Endothelial cell of umbilical vein (primary cell): ENCODE measurements at regions not wholly inside any gene's neighbourhood (a gene's known extent, or its start where the extent isn't known, plus 50 kb on each side); places are given as distances from the start of the nearest gene placed in this dataset.

Experiments
- BruUV-seq: library from RNA; stranded (reverse); fragments of 400-500 nt; replicated peaks from 2 replicates; lab custom pipeline; 2021; lab: Mats Ljungman, UMichigan
- CTCF ChIA-PET: fragments of 300-600, 350-600 bp; sonication (Branson Sonifier 250); formaldehyde crosslinking; loops from one replicate; lab custom pipeline; 2021; ENCODE audit warnings: antibody characterized with exemption, inconsistent platforms; lab: Charles Lee
- POLR2A ChIA-PET: fragments of 300-600, 350-600 bp; sonication (Branson Sonifier 250); formaldehyde crosslinking; loops from one replicate; lab custom pipeline; 2021; ENCODE audit warnings: antibody characterized with exemption, inconsistent platforms; lab: Charles Lee
- DNase-seq: peaks from one replicate; pipeline ENCODE4 v3.0.0-alpha.2; 2011; ENCODE audit warnings: low read depth, low spot score
- FAIRE-seq: peaks from 2 replicates; lab custom pipeline; 2011; peaks lifted over from hg19 to GRCh38; lab: Jason Lieb, UNC
- H2AFZ ChIP-seq: 2 replicates; pipeline ENCODE4 v1.6.0; 2012; ENCODE audit warnings: low read depth, low read length, control low read depth, inconsistent platforms
- H3K27ac ChIP-seq: 2 replicates; pipeline ENCODE4 v1.5.1; 2011; ENCODE audit warnings: low read depth, mild to moderate bottlenecking, control low read depth, low read length, moderate library complexity; ENCODE audit not compliant: insufficient read depth
- H3K27me3 ChIP-seq, 2 experiments: 2 replicates each; pipeline versions ENCODE4 v1.6.0 to v1.6.1; 2011; ENCODE audit warnings: low read length in 2 of 2, mixed read lengths in 1 of 2; ENCODE audit not compliant: control insufficient read depth in 2 of 2, insufficient read depth in 2 of 2
- H3K36me3 ChIP-seq, 2 experiments: 2 replicates in 1 of 2; 3 replicates in 1 of 2; pipeline ENCODE4 v1.5.1; 2011; ENCODE audit warnings: low read length in 2 of 2, mild to moderate bottlenecking in 1 of 2, moderate library complexity in 1 of 2; ENCODE audit not compliant: control insufficient read depth in 2 of 2, insufficient read depth in 2 of 2; ENCODE audit errors: extremely low read depth in 1 of 2
- H3K4me1 ChIP-seq: 3 replicates; pipeline ENCODE4 v1.5.1; 2011; ENCODE audit warnings: mild to moderate bottlenecking, low read length; ENCODE audit not compliant: control insufficient read depth, insufficient read depth; ENCODE audit errors: extremely low read depth
- H3K4me2 ChIP-seq: 2 replicates; pipeline ENCODE4 v1.6.1; 2011; ENCODE audit warnings: low read length, control low read depth, mixed read lengths; ENCODE audit not compliant: insufficient read depth
- H3K4me3 ChIP-seq, 3 experiments: fragments of 200-600 bp in 1 of 3; sonication (generic), shearing (Covaris generic) in 1 of 3; replicated peaks in 1 of 3; 2 replicates each; pipeline ENCODE4 v1.5.1; 2011 to 2016; ENCODE audit warnings: control low read depth in 3 of 3, low read length in 3 of 3, mild to moderate bottlenecking in 2 of 3, inconsistent platforms in 1 of 3, low read depth in 1 of 3, moderate library complexity in 1 of 3; ENCODE audit not compliant: insufficient read depth in 1 of 3
- H3K79me2 ChIP-seq: 2 replicates; pipeline ENCODE4 v1.6.0; 2012; ENCODE audit warnings: low read length, inconsistent platforms; ENCODE audit not compliant: control insufficient read depth, insufficient read depth
- H3K9ac ChIP-seq: replicated peaks from 2 replicates; pipeline ENCODE3; 2011; ENCODE audit warnings: low read length, control low read depth; ENCODE audit not compliant: insufficient read depth; ENCODE audit errors: extremely low read depth
- H3K9me1 ChIP-seq: replicated peaks from 3 replicates; pipeline ENCODE4 v1.6.0; 2011; ENCODE audit warnings: mild to moderate bottlenecking, low read length; ENCODE audit not compliant: control insufficient read depth, insufficient read depth; ENCODE audit errors: extremely low read depth
- H3K9me3 ChIP-seq: replicated peaks from 2 replicates; pipeline ENCODE4 v1.5.1; 2012; ENCODE audit warnings: low read length, inconsistent platforms; ENCODE audit not compliant: control insufficient read depth, insufficient read depth
- H4K20me1 ChIP-seq: replicated peaks from 2 replicates; pipeline ENCODE3; 2011; ENCODE audit warnings: mild to moderate bottlenecking, low read length; ENCODE audit not compliant: control insufficient read depth, insufficient read depth; ENCODE audit errors: extremely low read depth
- EZH2 ChIP-seq: IDR thresholded peaks from 2 replicates; pipeline ENCODE4 v1.6.1; 2012; ENCODE audit warnings: borderline replicate concordance, low read depth, mild to moderate bottlenecking, moderate library complexity, low read length, inconsistent platforms; ENCODE audit not compliant: severe bottlenecking
- FOS ChIP-seq: IDR thresholded peaks from 2 replicates; pipeline ENCODE4 v1.6.1; 2011; ENCODE audit warnings: mild to moderate bottlenecking, low read length, moderate library complexity, borderline replicate concordance; ENCODE audit not compliant: insufficient read depth
- GATA2 ChIP-seq: IDR thresholded peaks from 2 replicates; pipeline ENCODE4 v1.7.0; 2011; ENCODE audit warnings: low read depth, mild to moderate bottlenecking, moderate library complexity, mixed read lengths, low read length; ENCODE audit not compliant: insufficient read length, insufficient read depth
- JUN ChIP-seq: IDR thresholded peaks from 2 replicates; pipeline ENCODE4 v1.6.1; 2011; ENCODE audit warnings: borderline replicate concordance, low read depth; ENCODE audit not compliant: insufficient read length, insufficient read depth
- MYC ChIP-seq: IDR thresholded peaks from one replicate; pipeline ENCODE4 v1.6.1; 2011; ENCODE audit warnings: mild to moderate bottlenecking, low read depth, low read length
- POLR2A ChIP-seq: IDR thresholded peaks from 2 replicates; pipeline ENCODE4 v1.6.1; 2012; ENCODE audit warnings: low read depth, mild to moderate bottlenecking, control low read depth, low read length
- POLR2AphosphoS5 ChIP-seq: IDR thresholded peaks from 2 replicates; pipeline ENCODE4 v1.6.1; 2012; ENCODE audit warnings: low read depth, mild to moderate bottlenecking, control low read depth, low read length, moderate library complexity; ENCODE audit not compliant: insufficient read depth
- dilution Hi-C: fragments of 300-500 bp; cut with MboI; formaldehyde crosslinking; loops from one replicate; pipeline ENCODE4 v1.15.0; 2019; ENCODE audit warnings: low sequenced_read_pairs; ENCODE audit not compliant: extremely low pct_ligation_motif_present
- intact Hi-C: fragments of 100-400 bp; cut with micrococcal nuclease; formaldehyde crosslinking; loops from one replicate; pipeline ENCODE4 v1.10.0; 2022
- TF ChIP-seq, protein P1 (sequence below), 2 donors: IDR thresholded peaks; 1 replicate in 1 of 2; 2 replicates in 1 of 2; pipeline ENCODE4 v1.5.1; 2011; ENCODE audit warnings: low read length in 2 of 2, mild to moderate bottlenecking in 2 of 2, moderate library complexity in 2 of 2, control low read depth in 1 of 2, inconsistent platforms in 1 of 2, low read depth in 1 of 2; ENCODE audit not compliant: insufficient read depth in 1 of 2; ENCODE audit errors: extremely low read depth in 1 of 2
- TF ChIP-seq, protein P2 (sequence below): IDR thresholded peaks from 2 replicates; pipeline ENCODE4 v1.6.1; 2011; ENCODE audit not compliant: insufficient read depth, insufficient read length

DNA sequence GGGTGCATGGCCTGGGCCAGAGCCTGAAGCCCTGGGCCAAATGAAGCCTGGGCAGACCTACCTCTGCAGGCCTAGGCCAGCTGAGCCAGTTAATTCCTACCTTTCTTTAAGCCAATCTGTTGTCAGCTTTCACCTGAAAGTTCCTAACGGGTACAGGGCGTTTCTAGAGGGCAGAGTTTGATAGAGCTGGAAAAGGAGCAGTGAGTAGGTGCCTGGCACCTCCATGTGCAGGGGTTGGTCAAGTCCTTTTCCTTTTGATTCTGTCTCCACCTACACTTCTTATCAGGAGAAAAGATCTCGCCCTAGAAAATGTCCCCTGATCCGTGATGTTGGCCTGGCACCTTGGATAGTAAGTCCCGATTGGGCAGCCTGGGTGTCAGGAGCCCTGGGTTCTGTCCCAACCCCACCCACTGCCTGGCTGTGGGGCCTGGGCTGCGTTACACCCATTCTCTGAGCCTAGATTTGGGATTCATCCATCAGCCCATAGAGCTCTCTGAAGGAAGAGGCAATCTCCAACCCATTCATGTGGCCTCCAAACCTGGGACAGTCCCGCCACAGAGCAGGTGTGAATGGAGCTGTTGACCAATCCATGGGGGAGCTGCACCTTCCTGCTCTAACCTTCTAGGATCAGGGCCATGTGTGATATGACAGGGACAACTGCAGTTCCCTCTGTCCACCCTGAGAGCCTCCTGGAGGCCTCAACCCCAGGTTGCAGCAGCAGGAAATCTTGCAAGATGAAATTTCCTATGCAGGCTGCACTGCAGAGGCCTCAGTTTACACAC, 304.3 kb downstream of the MATN1 start:
- Histone ChIP-seq H3K4me1 (no peaks in the 10 kb centered on the region), H3K79me2 (no peaks in the 10 kb centered on the region), H3K27ac (no peak overlapping the region), H3K27me3 (no peaks in the 10 kb centered on the region), H3K36me3 (no peaks in the 10 kb centered on the region), H2AFZ (no peak overlapping the region), H3K4me3 (no peak overlapping the region), H3K9me3 (no peaks in the 10 kb centered on the region), H4K20me1 (no peaks in the 10 kb centered on the region), H3K9ac (no peak overlapping the region), H3K4me2 (no peak overlapping the region), H3K9me1 (no peaks in the 10 kb centered on the region)
- intact Hi-C loops: no loop called here
- dilution Hi-C loops: no loop called here
- no TSS peak for BruUV-seq
- ChIA-PET POLR2A (no interaction called here), CTCF (interaction anchor here (1.3 kb wide), 1 partner anchor 39 kb away, joined by 5 read pairs; no protein-coding TSS in a partner anchor)
- FAIRE-seq (no peak), DNase-seq (no peak)
- TF ChIP-seq, protein P1, sequence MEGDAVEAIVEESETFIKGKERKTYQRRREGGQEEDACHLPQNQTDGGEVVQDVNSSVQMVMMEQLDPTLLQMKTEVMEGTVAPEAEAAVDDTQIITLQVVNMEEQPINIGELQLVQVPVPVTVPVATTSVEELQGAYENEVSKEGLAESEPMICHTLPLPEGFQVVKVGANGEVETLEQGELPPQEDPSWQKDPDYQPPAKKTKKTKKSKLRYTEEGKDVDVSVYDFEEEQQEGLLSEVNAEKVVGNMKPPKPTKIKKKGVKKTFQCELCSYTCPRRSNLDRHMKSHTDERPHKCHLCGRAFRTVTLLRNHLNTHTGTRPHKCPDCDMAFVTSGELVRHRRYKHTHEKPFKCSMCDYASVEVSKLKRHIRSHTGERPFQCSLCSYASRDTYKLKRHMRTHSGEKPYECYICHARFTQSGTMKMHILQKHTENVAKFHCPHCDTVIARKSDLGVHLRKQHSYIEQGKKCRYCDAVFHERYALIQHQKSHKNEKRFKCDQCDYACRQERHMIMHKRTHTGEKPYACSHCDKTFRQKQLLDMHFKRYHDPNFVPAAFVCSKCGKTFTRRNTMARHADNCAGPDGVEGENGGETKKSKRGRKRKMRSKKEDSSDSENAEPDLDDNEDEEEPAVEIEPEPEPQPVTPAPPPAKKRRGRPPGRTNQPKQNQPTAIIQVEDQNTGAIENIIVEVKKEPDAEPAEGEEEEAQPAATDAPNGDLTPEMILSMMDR (IDR thresholded peaks at IDR 0.05; ENCODE audit: extremely low read depth in 1 of 2, insufficient read depth in 1 of 2, low read depth in 1 of 2, low read length in 2 of 2): no peak
- TF ChIP-seq GATA2 (no peak), JUN (no peak), POLR2A (no peak), EZH2 (no peak), MYC (no peak), FOS (no peak), POLR2AphosphoS5 (no peak)
- TF ChIP-seq, protein P2, sequence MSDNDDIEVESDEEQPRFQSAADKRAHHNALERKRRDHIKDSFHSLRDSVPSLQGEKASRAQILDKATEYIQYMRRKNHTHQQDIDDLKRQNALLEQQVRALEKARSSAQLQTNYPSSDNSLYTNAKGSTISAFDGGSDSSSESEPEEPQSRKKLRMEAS: no peak
